BJ (cell line): ENCODE measurements at regions not wholly inside any gene's neighbourhood (a gene's known extent, or its start where the extent isn't known, plus 50 kb on each side); places are given as distances from the start of the nearest gene placed in this dataset.

Source experiments
- CTCF ChIA-PET: fragments of 350-600 bp; formaldehyde crosslinking; extraction: SDS; loops from one replicate; lab custom pipeline; 2021; ENCODE audit warnings: antibody characterized with exemption, inconsistent platforms; lab: Yijun Ruan, JAX
- POLR2A ChIA-PET: fragments of 300-600 bp; sonication (Branson Sonifier 250); formaldehyde crosslinking; extraction: SDS; loops from one replicate; lab custom pipeline; 2021; ENCODE audit warnings: antibody characterized with exemption; lab: Charles Lee
- DNase-seq: peaks from one replicate; pipeline ENCODE4 v3.0.0-alpha.2; 2011; ENCODE audit warnings: low read depth
- H3K27me3 ChIP-seq: 2 replicates; pipeline ENCODE4 v1.6.0; 2011; ENCODE audit warnings: low read length; ENCODE audit not compliant: control insufficient read depth, insufficient read depth
- H3K36me3 ChIP-seq: 2 replicates; pipeline ENCODE4 v1.5.1; 2011; ENCODE audit warnings: low read length; ENCODE audit not compliant: control insufficient read depth, insufficient read depth
- H3K4me3 ChIP-seq: 2 replicates; pipeline ENCODE4 v1.5.1; 2011; ENCODE audit warnings: low read depth, mild to moderate bottlenecking, control low read depth, low read length
- TF ChIP-seq, protein P1 (sequence below): IDR thresholded peaks from 2 replicates; pipeline ENCODE4 v1.5.1; 2011; ENCODE audit warnings: low read depth, mild to moderate bottlenecking, control low read depth, inconsistent platforms, low read length, moderate library complexity; ENCODE audit not compliant: insufficient read depth

DNA sequence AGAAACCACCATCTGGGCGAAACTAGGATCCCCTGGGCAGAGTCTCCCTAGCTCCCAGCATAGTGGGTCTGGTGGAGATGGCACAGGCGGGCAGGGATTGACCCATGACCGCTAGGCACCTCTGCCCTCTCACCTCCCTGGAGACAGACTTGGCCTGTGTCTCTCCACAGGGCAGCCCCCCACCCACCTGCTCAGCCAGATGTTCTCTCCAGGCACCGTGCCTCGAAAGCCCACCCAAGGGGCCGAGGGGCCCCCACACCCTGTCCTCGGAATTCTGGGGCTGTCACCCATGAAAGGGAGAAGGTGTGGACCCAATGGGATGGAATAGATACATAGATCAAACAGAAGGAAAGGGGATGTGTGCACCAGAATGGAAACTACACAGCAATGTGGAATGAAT lies 229.1 kb upstream of the RTL1 start:
- ChIA-PET POLR2A (no interaction called here), CTCF (no interaction called here)
- TF ChIP-seq, protein P1, sequence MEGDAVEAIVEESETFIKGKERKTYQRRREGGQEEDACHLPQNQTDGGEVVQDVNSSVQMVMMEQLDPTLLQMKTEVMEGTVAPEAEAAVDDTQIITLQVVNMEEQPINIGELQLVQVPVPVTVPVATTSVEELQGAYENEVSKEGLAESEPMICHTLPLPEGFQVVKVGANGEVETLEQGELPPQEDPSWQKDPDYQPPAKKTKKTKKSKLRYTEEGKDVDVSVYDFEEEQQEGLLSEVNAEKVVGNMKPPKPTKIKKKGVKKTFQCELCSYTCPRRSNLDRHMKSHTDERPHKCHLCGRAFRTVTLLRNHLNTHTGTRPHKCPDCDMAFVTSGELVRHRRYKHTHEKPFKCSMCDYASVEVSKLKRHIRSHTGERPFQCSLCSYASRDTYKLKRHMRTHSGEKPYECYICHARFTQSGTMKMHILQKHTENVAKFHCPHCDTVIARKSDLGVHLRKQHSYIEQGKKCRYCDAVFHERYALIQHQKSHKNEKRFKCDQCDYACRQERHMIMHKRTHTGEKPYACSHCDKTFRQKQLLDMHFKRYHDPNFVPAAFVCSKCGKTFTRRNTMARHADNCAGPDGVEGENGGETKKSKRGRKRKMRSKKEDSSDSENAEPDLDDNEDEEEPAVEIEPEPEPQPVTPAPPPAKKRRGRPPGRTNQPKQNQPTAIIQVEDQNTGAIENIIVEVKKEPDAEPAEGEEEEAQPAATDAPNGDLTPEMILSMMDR, result no peak
- Histone ChIP-seq H3K4me3 (no peak overlapping the region), H3K27me3 (no peaks in the 10 kb centered on the region; the same call in 1 of the 2 replicates), H3K36me3 (no peaks in the 10 kb centered on the region)
- no peak for DNase-seq

DNA sequence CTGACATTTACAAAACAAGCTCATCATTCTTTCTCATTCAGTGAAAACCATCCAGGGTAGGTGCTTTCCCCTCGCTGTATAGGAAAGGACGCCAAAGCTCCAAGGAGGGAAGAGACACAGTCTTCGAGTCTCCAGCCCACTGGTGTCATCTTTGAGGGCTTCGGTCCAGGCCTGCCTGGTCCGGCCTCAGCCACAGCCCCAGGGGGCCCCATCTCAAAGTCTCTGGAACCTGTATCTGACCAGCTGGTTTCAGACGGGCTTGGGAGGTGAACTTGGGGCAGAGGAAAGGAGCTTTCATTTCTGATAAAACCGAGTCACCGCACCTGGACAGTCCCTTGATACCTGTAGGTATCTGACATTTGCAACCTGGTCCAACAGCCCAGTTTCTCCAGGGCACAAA lies 229.5 kb upstream of the RTL1 start:
- Histone ChIP-seq H3K36me3 (no peaks in the 10 kb centered on the region), H3K27me3 (no peaks in the 10 kb centered on the region; the same call in 1 of the 2 replicates), H3K4me3 (no peak overlapping the region)
- no peak for DNase-seq
- POLR2A ChIA-PET, result no interaction called here
- CTCF ChIA-PET, result no interaction called here
- TF ChIP-seq, protein P1, result no peak

DNA sequence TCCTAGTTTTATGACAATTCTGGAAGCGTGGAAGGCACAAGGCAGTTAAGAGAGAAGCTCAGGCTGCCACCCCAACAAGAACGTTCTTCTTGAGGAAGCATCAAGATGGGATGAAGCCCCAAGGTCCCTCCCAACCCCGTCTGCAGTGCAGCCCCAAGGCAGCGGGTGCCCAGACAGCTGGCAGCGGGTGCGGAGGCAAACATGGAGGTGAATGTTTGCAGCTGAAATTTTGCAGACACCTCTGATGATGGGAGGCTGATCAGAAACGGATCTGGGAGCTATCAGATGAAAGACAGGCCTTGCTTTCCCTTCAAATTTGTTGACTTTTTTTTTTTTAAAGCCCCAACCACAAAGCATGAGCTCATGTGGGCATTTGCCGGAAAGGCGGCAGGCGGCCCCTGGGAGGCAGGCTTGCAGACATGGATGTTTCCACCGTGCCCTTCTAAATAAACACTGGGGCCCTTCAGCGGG lies 230.7 kb upstream of the RTL1 start:
- ChIA-PET POLR2A (no interaction called here), CTCF (interaction anchor here (0.8 kb wide), 1 partner anchor 25 kb away, joined by 3 read pairs; no protein-coding TSS in a partner anchor)
- TF ChIP-seq, protein P1, result no peak
- no peak for DNase-seq
- Histone ChIP-seq H3K36me3 (no peaks in the 10 kb centered on the region), H3K27me3 (no peaks in the 10 kb centered on the region; the same call in 1 of the 2 replicates), H3K4me3 (no peak overlapping the region)

DNA sequence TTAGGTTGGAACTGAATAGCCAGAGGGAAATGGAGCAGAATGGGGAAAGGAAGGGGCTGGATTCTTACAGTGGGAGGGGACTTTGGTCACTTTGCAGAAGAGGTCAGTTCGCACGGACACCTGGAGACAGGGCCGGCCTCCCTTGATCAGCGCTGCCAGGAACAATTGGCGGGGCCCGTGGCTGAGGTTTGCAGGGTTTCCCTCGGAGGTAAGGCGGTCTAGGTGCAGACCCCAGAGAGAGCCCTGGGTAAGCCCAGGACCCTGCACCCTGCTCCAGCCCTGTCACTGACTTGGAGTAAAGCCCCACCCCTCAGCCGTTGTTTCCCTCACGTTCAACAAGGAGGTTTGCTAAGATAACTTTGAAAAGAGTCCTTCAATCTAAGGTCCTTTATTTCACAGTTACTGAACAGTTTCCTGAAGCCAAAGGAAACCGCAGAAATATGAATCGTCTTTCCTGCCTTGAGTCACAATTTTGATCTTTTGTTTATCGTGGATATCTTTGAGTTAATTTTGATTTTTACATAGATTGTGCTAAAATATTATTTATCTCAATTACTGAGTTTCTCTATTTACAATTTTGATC lies 231.4 kb upstream of the RTL1 start:
- TF ChIP-seq, protein P1, result no peak
- ChIA-PET POLR2A (no interaction called here), CTCF (no interaction called here)
- DNase-seq, result no peak
- H3K36me3 ChIP-seq, result no peaks in the 10 kb centered on the region
- no peaks in the 10 kb centered on the region; the same call in 1 of the 2 replicates for H3K27me3 ChIP-seq
- H3K4me3 ChIP-seq, result no peak overlapping the region

DNA sequence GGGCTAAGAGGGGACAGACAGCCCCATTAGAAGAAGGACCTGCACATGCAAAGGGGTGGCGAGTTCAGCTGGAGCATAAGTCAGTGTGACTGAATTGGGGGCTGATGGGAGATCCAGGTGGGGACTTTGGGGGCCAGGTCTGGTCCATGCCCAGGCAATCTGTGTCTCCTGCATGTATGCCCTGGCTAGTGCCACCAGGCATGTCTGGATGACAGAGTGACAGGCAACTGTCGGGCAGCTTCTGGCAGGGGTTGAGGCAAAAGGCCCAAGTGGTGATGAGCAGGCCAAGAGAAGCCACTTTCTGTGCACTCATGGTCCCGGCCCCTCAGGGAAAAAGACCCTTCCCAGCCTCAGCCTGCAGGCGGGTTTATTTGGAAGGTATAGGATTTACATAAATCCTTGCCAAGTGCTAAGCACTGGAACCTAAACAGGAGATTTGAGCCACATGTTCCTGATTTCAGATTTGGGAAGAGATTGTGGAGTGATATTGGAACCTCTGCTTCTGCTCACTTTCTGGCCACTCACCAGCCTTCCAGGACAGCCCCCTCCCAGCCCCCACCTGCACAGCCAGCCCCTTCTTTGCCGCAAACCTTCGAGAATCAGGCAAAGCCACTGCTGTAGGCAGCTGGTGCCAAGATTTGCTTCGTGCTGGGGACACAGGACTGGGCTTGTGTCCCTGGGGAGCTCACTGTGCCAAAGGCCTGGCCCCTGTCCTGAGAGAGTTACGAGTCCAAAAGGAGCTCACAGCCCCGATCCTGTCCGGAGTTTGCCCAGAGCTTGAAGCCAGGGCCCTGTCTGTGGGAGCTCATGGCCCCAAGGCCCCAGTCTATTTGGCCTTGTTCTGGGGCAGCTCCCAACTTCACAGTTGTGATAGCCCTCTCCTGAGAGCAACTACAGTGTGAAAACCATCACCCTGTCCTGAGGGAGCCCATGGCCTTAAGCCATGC lies 232.5 kb upstream of the RTL1 start:
- no peaks in the 10 kb centered on the region; the same call in 1 of the 2 replicates for H3K27me3 ChIP-seq
- CTCF ChIA-PET, result no interaction called here
- TF ChIP-seq, protein P1, result no peak
- H3K4me3 ChIP-seq, result no peak overlapping the region
- no peaks in the 10 kb centered on the region for H3K36me3 ChIP-seq
- POLR2A ChIA-PET, result no interaction called here
- no peak for DNase-seq
